Bronchial epithelial cell (primary cell): ENCODE measurements at regions not wholly inside any gene's neighbourhood (a gene's known extent, or its start where the extent isn't known, plus 50 kb on each side); places are given as distances from the start of the nearest gene placed in this dataset.

ENCODE experiments used
- DNase-seq: peaks from one replicate; pipeline ENCODE4 v3.0.0-alpha.2; 2010; ENCODE audit warnings: low read depth
- FAIRE-seq: peaks from 2 replicates; lab custom pipeline; 2011; peaks lifted over from hg19 to GRCh38; lab: Jason Lieb, UNC
- H3K27me3 ChIP-seq: 2 replicates; pipeline ENCODE4 v1.5.1; 2011; ENCODE audit warnings: low read length; ENCODE audit not compliant: control insufficient read depth, insufficient read depth
- H3K36me3 ChIP-seq: 2 replicates; pipeline ENCODE4 v1.5.1; 2011; ENCODE audit warnings: low read length; ENCODE audit not compliant: control insufficient read depth, insufficient read depth
- H3K4me3 ChIP-seq: 2 replicates; pipeline ENCODE4 v1.5.1; 2011; ENCODE audit warnings: mild to moderate bottlenecking, low read depth, low read length, control low read depth
- CTCF ChIP-seq: IDR thresholded peaks from 2 replicates; pipeline ENCODE4 v1.5.1; 2011; ENCODE audit warnings: mild to moderate bottlenecking, moderate library complexity, low read length, control low read depth, inconsistent platforms; ENCODE audit not compliant: insufficient read depth, severe bottlenecking

- TF ChIP-seq CTCF, result no peak
- H3K36me3 ChIP-seq, result no peaks in the 10 kb centered on the region
- DNase-seq (no peak), FAIRE-seq (no peak)
- H3K4me3 ChIP-seq, result no peak overlapping the region
- H3K27me3 ChIP-seq, result no peaks in the 10 kb centered on the region
Observed at GRCh38 chr4:31687717-31688342, 967.7 kb downstream of the PCDH7 start.

DNA sequence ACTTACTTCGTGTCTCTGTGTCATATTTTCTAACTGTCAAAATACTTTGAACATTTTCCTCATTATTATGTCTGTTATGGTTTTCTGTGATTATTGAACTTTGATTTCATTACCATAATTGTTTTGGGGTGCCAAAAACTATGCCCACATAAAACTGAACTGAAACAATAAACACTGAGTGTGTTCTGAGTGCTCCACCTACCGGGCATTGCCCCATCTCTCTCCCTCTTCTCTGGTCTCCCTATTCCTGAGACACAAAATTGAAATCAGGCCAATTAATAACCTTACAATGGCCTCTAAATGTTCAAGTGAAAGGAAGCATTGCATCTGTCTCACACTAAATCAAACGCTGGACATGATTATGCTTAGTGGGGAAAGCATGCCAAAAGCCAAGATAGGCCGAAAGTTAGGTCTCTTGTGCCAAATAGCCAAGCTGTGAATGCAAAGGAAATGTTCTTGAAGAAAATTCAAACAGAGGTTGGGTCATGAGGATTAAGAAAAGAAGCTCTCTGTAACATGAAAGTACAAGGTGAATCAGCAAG, 972.3 kb downstream of the PCDH7 start:
- no peak for TF ChIP-seq CTCF
- Histone ChIP-seq H3K27me3 (no peaks in the 10 kb centered on the region), H3K4me3 (no peak overlapping the region), H3K36me3 (no peaks in the 10 kb centered on the region)
- FAIRE-seq (no peak), DNase-seq (no peak)

- FAIRE-seq (no peak), DNase-seq (no peak)
- no peaks in the 10 kb centered on the region for H3K36me3 ChIP-seq
- no peak overlapping the region for H3K4me3 ChIP-seq
- no peak for TF ChIP-seq CTCF
- H3K27me3 ChIP-seq, result no peaks in the 10 kb centered on the region
Observed at GRCh38 chr4:31701256-31701655, 981.1 kb downstream of the PCDH7 start.

- FAIRE-seq (no peak), DNase-seq (no peak)
- Histone ChIP-seq H3K36me3 (no peaks in the 10 kb centered on the region), H3K4me3 (no peak overlapping the region), H3K27me3 (no peaks in the 10 kb centered on the region)
- TF ChIP-seq CTCF, result no peak
Observed at GRCh38 chr4:31702326-31702725, 982.2 kb downstream of the PCDH7 start.

GRCh38 chr4:31714238-31714637, 994.1 kb downstream of the PCDH7 start:
- FAIRE-seq (no peak), DNase-seq (no peak)
- no peak for TF ChIP-seq CTCF
- H3K4me3 ChIP-seq, result no peak overlapping the region
- no peaks in the 10 kb centered on the region for H3K27me3 ChIP-seq
- H3K36me3 ChIP-seq, result no peaks in the 10 kb centered on the region

GRCh38 chr4:31715302-31715701, 995.1 kb downstream of the PCDH7 start:
- Histone ChIP-seq H3K27me3 (no peaks in the 10 kb centered on the region), H3K4me3 (no peak overlapping the region), H3K36me3 (no peaks in the 10 kb centered on the region)
- DNase-seq (no peak), FAIRE-seq (no peak)
- no peak for TF ChIP-seq CTCF
